Hematopoietic multipotent progenitor cell (in vitro differentiated cells): ENCODE measurements at regions not wholly inside any gene's neighbourhood (a gene's known extent, or its start where the extent isn't known, plus 50 kb on each side); places are given as distances from the start of the nearest gene placed in this dataset.

Experiments
- DNase-seq, 3 donors: peaks; one replicate each; pipeline ENCODE4 v3.0.0-alpha.2; 2011 to 2015; ENCODE audit warnings: low read depth in 2 of 3, low spot score in 2 of 3

DNA sequence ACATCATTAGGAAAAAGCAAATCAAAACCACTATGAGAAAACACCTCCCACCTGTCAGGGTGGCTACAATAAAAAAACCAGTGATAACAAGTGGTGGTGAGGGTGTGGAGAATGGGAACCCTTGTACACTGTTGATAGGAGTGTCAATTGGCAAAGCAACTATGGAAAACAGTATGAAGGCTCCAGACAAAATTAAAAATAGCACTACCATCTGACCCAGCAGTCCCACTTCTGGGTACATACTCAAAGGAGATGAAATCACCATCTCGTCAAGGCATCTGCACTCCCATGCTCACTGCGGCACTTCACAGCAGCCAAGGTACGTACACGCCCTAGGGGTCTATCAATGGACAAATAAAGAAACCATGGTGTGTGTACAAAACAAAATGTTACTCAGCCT lies 715.1 kb downstream of the UQCRFS1 start:
- no peak for DNase-seq

DNA sequence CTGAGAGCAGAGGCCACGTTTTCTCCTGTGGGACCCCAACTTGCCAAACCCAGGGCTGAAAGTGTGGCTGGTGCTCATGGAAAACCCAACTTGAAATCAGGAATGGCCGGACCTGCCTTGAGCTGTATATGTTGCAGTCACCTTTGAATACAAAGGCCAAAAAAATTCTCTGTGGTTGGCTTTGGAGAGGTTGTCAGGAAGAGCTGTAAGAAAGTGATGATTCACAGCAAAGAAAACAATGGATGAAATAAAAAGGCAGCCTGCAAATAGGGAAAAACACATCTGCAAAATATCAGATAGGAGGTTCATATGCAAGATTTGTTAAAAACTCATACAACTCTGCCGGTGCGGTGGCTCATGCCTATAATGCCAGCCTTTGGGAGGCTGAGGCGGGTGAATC lies 715.8 kb downstream of the UQCRFS1 start:
- DNase-seq: no peak

DNA sequence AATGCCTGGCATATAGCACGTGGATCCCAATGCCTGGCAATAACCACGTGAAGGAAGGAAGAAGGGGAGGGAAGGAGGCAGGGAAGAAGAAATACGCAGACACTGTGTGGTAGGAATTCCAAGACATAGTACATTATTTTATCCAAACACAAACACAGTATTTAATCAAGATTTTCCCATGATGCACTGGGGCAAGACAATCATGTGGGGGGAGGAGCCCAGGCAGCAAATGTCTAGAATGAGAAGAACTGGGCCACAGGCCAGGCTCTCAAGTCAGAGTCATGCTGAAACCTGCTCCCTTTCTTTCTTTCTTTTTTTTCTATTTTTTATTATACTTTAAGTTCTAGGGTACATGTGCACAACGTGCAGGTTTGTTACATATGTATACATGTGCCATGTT lies 717.9 kb downstream of the UQCRFS1 start:
- DNase-seq: no peak

DNA sequence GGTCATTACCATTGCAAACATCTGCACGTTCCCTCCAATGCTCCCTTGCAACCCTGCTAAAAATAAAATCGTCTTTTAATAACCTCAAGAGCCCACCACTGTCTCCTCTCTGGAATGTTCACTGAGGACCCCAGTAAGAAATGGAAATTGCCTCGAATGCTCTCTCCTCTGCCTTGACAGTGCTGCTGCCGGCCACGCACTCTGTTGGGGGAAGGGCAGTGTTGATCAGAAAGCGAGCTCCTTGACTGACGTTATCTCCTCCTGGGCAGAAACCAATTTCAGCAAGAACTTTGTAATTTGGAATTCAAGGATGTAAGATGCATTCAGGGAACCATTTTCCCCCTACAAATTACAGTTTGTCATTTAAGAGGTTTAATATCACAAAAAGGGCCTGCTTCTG lies 718.5 kb downstream of the UQCRFS1 start:
- no peak for DNase-seq

DNA sequence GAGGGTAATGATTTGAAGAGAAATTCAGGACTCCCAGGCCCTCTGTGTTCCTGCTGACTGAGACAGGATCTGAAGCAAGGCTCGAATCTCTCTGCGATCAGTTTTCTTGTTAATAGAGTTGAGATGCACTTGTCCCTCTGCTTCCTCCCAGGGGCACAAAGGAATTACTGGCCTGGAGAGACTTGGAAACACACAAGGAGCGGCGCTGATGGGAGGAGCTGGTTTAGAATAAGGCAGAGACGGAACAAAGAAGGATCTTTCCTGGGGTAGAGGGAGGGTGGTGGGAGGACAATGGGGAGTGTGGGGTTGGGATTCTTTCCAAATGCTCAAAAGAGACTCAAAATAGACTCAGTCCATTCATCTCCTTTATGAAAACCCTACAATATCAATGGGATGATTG lies 719.1 kb downstream of the UQCRFS1 start:
- no peak for DNase-seq

DNA sequence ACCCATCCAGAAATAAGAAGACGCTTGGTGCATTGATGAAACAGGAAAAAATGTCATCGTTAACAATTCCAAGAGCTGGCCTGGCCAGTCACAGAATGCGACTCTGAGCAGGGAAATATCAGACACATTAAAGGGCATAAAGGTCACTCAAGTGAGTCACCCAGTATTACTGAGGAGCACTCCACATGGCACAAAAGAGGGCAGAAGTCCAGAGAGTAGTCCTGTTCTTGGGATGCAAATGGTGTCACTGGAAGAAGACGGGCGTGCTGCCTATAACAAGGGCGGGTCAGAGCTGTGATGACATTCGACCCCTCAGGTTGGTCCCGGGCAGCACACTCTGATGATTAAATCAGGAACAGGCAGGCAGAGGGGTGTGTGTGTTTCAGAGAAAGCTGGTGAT lies 720.3 kb downstream of the UQCRFS1 start:
- no peak for DNase-seq

DNA sequence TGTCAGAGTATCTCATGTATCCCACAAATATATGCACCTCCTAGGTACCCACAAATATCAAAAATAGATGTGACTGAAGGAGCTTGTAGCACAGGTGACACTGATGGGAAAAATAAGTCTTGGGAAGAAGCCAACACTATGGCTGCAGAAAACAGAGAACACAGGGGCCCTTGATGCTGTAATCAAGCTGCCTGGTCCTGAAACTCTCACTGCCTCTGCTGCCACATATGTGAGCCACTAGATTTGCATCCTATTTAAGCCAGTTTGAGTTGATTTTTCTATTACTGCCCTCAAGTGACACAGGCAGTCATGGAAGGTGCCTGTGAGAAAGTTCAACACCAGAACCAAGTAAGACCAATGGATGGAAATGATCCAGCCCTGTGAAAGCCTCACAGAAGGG lies 720.8 kb downstream of the UQCRFS1 start:
- DNase-seq: no peak

DNA sequence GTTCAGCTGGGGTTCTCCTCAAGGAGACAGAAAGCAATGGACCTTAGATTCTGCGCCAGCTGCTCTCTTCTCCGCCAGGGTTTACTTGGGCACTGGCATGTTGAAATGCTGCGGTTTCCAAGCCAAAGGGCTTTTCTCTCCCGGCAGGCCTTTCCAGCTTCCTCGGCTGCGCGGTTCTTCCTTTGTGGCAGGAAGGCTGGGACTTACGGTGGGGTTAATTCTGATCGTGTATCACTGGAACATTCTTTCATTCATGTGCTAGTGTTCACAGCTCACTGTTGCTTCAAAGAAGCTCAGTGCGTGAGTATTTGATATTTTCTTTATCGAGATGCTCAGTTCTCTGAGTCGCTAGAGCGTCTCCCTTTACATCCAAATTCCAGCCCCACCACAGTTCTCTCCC lies 723.2 kb downstream of the UQCRFS1 start:
- no peak for DNase-seq

DNA sequence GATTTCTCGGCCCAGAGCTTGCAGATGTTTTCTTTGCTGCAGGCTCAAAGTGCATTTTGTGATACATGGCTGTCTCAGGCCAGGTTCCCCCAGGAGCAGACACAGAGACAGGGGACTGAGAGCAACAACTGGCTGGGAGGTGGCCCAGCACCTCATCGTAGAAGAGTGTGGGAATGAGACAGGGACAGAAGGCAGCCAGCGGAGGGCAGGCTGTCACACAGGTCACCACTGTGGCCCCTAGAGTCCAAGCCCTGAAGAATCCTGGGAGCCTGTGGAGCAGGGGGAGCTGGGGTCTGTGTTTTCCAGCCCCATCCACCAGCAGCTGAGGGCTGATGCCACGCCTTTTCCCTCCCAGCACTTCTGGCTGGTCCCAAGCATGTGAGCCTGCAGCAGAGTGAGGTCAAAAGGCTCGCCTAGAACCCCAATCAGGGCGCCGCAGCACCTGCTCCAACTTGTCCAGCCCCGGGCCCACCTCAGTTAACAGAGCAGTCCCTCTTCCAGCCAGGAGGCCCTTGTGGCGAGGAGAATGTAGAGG lies 723.8 kb downstream of the UQCRFS1 start:
- no peak for DNase-seq

DNA sequence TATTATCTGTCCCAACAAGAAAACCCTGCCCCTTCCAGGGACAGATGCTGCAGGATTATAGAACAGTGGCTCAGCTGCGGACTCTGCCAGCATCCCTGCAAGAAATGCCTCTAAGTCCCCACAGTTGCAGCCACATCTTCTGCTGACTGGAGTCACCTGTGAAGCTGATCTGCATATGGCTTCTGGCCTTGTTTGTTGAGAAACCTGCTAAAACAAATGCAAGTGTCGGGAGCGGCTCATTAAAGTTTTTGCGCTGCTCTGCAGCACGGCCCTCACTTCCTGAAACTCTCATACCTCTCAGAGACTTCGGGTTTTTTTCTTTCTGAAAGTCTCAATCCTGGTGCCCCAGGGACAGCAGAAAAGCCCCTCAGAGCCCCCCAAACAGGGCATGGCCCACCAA lies 725.0 kb downstream of the UQCRFS1 start:
- no peak for DNase-seq

DNA sequence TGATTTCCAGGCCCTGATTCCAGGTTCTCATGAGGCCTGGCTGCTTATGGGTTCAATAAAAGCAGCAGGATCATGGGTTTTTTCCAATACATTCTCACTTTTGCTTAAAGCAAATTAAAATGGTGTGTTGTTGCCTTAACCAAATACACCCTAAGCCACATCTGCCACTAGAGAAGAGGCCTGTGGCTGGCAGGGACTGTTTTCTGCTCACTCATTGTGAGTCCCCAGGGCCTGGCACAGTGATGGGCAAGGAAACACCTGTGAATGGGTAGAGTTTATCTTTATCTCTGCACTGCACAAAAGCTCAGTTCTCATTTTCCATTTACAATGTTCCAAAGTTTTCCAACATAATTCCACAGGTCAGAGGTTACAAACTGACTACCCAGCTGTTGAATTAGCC lies 726.0 kb downstream of the UQCRFS1 start:
- DNase-seq: peak in 1 of 3 donors; percentile 60

DNA sequence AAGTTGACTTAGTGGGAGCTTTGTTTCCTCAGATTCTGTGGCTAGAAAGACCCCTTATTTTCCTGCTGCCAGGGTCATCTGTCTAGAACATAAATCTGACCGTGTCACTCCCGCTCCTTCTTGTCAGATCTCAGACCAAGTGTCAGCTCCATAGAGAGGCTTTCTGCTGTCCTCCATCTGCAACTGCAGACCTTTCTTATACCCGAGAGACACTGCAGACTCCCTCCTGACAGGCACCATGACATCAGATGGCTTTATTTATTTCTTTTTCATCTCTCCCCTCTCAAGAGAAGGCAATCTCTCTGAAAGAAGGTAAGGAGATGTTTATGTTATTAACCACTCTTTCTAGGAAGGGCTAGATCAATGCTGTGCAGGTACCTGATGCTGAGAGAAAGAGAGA lies 726.5 kb downstream of the UQCRFS1 start:
- DNase-seq: no peak

DNA sequence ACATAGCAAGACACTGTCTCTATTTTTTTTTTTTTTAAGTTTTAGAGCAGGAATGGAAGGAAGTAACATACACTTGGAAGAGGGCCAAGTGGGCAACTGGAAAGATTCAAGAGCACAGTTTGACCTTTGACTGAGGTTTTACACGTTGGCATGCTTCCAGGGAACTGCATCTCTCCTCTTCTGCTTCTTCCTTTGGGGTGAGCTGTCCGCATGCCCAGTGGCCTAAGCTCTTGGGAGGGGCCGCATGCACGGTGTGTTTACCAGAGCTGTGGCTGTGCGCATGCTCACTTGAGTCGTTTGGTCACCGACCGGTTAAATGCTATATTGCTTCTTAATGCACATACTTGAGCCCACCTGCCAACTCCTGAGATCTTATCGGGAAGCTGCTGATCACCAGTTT lies 727.7 kb downstream of the UQCRFS1 start:
- DNase-seq: no peak

DNA sequence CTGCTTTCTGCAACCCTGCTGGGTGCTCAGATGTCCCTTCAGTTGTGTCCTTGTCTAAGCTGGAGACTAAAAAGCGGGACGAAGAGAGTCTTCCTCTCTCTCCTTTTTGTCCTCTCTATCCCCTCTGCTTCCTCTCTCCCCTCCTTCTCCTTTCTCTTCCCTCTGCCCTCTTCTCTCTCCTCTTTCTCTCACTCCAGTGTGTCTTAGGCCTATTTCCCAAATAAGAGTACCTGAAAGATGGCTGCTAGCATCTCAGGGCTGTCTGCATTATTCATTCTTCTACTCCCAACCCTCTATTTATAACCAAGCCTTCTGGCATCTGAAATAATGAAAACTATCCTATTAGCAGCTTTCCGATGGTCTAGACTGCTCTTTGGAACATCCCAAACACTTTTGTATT lies 729.8 kb downstream of the UQCRFS1 start:
- DNase-seq: no peak

DNA sequence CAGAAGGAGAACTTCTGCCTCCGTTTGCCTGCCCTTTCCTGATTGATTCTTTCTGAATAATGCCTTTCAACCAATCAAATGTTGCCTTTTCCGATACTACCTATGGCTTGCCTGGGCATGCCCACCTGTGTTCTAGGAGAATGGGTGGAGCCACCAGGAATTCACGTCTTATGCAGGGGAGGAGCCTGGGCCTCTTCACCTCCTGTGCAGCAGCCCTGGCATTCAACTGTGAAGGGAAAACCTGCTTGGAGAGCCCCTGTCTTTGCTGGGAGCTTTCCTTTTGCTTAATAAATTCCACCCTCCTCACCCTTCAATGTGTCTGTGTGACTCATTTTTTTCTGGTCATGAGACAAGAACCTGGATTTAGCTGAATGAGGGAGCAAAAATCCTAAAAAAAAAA lies 730.7 kb downstream of the UQCRFS1 start:
- no peak for DNase-seq

DNA sequence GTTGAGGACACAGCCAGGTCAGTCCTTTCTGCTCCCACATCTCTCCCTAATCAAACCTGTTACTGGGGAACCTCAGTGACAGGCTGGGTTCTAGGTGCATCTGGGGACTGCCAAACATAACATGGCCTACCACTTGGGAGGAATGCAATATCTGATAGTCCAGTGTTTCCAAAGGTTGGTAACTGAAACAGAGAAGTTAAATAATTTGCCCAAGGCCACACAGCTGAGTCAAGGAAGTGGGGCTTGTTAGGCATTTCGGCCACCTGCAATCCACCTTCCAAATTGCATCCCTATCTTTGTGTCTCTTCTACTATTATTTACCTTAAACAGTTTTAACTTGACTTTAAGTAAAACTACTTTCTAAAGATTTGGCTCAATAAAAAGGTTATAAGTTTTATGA lies 731.3 kb downstream of the UQCRFS1 start:
- no peak for DNase-seq

DNA sequence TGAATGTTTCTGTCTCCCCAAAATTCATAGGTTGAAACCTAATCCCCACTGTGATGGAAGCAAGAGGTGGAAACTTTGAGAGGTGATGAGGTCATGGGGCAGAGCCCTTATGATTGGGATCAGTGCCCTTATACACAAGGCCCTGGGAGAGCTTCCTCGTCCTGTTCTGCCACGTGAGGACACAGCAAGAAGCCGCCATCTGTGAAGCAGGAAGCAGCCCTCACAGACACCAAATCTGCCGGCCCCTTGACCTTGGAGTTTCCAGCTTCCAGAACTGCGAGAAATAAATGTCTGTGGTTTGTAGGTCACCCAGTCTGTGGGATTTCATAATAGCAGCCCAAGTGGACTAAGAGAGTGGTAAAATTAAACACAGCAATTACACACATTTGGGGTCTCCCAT lies 737.4 kb downstream of the UQCRFS1 start:
- DNase-seq: no peak

DNA sequence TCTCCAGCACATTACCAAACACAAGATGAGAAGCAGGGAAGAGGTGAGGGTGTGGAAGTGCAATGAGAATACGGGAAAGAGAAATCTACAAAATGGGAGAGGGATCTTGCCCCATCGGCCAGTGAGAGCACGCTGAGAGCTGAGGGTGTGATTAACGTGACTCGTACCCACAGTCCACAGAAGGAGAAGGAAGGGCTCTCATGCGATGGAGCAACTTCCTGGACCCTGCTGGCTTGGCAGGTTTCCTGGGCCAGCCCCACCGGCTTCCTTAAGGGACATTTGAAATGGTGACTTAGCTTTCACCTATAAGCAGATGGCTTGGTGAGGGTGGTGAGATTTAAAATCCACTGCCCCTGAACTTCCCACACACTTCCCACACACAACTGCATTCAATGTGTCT lies 740.1 kb downstream of the UQCRFS1 start:
- DNase-seq: no peak

DNA sequence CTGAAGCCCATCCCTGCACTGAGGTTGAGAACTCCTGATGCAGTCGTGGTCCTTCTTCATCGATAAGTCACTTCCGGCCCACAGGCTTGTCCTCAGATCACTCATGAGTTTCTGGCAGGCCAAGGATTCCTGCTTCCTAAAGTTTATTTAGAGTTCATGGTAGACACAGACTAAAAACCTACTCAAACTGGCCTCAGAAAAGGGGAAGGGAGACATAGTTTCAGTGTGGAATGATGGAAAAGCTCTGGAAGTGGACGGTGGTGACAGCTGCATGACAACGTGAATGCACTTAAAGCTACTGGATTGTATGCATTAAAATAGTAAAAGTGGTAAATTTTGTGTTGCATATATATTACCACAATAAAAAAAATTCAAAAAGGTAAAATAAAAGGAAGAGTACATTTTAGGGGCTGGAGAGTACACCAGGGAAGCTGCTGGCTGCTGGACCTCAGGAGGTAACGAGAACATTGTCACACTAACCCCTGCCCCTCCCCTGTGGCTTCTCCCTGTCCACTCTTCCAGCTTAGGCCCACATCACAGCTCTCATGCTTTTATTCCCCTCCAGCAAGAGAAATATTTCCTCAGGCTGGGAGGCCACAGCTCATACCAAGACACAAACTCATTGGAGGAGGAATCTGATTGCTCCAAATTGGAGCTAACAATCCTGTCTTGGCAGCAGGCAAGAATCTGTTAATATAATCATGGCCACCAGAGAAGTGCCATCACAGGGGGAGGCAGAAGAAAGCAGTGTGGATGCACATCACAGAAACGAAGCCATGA lies 741.0 kb downstream of the UQCRFS1 start:
- no peak for DNase-seq

DNA sequence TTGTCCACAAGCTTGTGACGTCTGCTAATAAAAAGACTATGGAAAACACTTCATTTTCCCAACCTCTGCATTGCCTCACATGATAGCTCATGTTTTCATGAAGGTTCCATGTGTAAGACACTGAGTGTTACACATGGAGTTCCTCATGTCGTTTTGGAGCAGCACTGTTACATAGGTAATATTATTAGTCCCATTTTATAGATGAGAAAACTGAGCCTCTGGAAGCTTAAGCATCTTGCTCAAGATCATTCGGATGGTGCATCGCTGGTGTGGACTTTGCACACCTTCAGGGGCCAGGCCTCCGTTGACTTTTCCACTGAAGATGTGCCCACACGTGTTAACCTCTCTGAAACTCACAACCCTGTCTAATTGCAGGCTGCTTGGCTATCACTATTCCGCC lies 743.4 kb downstream of the UQCRFS1 start:
- DNase-seq: no peak

DNA sequence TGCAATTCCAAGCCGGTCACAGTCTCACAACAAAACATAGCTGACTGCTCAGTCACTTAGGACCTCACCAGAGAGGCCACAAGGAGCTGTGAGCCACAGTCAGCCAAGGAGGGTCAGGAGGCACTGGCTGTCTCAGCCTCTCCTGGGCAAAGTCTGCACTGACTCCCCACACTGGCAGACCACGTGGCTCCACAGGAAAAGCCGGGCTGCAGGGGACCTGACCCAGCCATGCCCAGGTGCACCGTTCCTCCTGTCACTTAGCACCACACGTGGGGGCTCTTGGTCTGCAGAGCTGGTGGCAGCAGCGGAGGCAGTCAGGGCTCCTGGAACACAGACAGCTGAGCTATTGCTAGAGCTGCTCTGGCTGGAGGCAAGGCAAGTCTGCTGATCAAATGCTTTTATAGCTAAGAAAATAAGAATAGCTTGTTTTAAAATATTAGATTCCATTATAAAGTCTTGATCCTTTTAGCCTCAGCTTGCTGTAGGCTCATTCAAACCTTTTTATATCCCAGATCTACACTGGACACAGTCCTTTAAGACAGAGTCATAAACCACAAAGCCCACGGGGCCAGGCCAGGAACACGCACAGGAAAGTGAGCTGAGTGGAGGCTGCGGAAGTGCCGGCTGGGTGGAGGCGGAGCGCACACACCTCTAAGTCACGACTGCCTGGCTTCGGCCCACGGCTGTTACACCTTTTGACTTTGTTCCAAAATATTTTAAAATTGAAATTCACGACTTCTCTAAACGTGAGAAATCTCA lies 744.1 kb downstream of the UQCRFS1 start:
- peak in 2 of 3 donors; percentile 45 to 57 for DNase-seq
